ENCODE measurements at regions not wholly inside any gene's neighbourhood (a gene's known extent, or its start where the extent isn't known, plus 50 kb on each side); places are given as distances from the start of the nearest gene placed in this dataset.
A peak's percentile ranks its signal among the peaks of the same experiment; 100 is the strongest.
"Not testable (repeated sequence)": the region's sequence is repeated elsewhere in the genome, so short reads cannot be mapped to it uniquely, and the experiment has no call there.

DNA sequence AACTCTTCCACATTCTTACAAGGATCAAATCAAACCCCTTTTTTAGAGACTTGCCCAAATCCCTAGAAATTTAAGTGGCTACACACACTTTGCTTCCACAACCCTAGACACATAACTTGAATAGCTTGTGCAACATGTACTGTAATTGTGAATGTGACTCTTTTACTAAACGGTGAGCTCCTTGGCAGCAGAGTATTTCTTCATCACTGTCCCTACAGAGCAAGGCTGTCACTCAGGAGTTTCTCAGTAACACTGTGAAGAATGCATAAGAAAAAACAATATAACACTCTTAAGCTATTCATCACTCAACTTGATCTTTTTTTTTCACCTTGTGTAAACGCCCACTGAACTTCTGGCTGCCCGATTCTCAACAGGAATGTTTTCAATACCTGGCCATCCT, 53.8 kb upstream of the ADAMTS18 start:
- no peak for DNase-seq

DNA sequence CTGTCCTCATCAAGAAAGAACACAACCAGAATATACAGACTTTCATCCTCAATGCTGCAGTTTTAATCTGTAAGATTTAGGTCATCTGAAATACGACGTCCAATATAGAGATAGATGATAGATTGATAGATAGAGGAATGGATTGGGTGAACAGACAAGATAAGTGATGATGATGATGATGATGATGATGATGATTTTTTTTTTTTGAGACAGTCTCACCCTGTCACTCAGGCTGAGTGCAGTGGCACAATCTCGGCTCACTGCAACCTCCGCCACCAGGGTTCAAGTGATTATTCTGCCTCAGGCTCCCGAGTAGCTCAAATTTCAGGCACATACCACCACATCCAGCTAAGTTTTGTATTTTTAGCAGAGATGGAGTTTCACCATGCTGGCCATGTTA, 56.3 kb upstream of the ADAMTS18 start:
- DNase-seq = no peak

DNA sequence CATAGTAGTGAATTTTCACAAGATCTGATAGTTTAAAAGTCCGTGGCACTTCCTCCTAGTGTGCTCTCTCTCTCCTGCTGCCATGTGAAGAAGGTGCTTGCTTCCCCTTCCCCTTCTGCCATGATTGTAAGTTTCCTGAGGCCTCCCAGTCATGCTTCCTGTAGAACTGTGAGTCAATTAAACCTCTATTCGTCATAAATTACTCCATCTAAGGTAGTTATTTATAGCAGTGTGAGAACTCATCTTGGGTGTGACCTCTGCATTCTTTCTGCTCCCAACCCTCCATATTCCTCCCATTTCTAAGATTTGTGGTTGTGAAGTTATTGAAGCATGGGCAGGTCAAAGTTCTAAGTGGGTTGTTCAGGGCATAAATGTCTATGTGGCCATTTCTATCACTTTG, 62.1 kb upstream of the ADAMTS18 start:
- DNase-seq = no peak

DNA sequence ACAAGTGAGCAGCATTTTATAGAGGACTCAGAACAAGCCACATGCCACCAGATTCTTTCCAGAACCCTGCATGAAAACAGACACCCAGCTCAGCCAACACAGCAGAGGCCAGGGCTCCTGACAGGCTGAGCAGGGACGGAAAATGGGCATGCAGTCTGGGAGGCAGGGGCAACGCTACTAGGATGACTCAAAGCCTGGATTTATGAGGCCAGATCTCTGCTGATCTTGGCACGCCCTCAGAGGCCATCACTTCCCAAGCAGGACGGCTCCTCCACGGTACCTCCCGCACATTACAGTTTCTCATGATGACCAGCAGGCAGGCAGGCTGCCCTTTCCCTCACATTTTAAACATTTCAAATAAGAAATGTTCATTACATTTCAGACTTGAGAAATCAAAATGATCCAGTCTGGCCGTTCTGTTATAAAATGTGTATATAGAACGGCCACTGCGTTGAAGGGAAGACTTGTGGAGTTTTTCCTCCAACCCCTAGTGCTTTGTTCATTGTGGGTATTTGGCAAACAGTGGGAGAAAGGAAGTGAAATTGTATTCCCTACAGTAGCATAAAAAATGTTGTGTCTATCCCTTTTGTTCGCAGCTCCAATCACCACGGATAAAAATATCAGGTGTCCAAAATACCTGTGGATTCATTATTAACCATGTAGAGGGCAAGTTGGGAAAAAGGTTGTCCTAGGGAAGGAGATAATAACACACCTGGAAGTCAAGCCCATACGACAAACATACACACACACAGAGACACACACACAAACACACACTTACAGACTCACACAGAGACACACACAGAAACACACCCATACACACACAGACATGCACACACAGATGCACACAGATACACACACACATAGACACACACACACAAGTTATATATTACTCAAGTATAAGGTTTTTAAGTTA, 64.8 kb upstream of the ADAMTS18 start:
- no peak for DNase-seq

DNA sequence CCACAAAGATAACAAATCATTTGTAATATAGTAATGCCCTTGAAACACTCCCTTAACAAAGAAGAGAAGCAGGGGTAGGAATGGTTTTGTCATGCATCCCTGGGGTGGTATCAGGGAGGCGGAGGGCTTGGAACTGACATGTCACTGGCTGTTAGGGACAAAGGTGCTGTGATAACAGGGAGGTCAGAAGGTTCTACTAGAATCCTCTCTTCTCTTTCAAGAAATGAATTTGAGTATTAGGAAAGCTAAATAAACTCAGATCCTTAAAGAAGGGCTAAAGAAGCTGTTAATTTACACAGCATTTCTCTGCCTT, 65.4 kb upstream of the ADAMTS18 start:
- DNase-seq = no peak

DNA sequence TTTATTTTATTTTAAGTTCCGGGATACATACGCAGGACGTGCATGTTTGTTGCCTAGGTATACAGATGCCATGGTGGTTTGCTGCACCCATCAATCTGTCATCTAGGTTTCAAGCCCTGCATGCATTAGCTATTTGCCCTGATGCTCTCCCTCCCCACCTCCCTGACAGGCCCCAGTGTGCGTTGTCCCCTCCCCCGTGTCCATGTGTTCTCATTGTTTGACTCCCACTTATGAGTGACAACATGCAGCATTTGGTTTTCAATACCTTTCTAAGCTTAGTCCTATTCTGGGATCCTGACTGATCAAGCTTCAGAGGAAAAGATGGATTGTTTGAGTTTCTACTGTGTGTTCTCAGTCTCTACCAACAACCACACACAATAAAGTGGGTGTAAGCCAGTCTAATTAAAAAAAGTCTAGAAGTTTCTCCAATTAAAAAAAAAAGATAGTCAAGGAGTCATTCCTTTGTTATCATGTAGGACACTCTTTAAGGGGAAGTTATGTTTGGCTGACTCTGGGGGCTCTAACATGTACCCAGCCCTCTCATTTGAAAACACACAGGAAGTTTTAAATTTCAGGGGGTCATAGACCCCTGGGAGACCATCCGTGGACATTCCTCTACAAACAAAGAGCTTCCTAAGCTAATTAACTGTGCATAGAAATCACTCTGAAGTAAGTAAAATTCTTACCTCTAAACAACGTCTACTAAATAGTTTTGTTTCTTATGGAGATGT, 66.3 kb upstream of the ADAMTS18 start:
- no peak for DNase-seq

DNA sequence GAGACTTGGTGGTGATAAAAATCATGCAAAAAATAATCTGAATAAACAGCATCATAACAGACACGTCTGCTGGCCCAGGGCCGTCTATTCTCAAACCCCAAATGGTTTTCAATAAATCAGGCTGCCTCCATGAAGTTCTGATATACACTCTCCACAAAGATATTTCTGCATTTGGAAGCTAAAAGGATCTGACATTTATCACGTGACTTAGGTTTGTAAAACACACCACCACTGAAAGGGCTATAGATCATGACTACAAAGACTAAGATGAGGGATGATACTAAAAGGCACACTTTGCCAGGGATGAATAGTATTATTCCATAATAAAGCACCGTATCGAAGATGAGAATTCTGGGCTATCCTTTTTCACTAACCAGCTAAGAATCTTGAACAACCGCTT, 67.6 kb upstream of the ADAMTS18 start:
- DNase-seq = no peak

DNA sequence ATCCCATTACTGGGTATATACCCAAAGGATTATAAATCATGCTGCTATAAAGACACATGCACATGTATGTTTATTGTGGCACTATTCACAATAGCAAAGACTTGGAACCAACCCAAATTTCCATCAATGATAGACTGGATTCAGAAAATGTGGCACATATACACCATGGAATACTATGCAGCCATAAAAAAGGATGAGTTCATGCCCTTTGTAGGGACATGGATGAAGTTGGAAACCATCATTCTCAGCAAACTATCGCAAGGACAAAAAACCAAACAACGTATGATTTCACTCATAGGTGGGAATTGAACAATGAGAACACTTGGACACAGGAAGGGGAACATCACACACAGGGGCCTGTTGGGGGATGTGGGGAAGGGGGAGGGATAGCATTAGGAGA, 71.7 kb upstream of the ADAMTS18 start:
- DNase-seq = not testable (repeated sequence)

DNA sequence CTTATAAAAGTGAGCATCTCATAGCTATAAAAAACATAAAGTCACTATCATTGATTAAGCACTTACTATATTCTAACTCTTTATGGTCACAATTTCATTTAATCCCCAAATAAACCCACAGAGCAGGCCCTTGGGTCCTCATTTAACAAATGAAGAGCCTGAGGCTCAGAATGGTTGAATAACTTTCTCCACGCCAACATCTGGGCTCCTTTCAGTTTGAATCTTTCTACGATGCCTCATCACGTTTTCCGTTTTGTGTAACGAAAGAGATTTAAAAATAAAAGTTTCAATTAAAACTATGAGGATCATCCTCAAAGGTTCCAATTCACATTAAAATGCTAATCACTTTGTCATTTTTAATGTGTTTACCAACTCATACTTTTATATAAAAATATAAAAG, 74.2 kb upstream of the ADAMTS18 start:
- DNase-seq = no peak

DNA sequence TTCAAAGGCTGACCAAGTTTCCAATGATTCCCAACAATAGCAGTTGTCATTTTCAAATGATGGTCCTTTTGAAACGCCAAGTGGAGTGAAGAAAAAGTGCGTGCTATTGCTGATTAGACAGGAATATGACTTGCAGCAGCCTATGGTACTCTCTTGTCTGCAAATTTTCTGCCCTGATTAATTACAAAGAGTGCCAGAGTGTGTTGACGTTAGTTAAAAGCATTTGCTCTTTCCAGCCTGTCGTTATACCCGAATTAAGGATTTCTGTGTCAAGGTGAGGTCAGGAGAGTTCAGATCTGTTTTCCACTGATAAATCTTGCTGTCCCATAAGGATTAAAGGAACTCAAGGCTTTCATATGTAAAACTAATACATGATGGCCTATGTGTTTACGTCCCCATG, 75.0 kb upstream of the ADAMTS18 start:
- DNase-seq = no peak

DNA sequence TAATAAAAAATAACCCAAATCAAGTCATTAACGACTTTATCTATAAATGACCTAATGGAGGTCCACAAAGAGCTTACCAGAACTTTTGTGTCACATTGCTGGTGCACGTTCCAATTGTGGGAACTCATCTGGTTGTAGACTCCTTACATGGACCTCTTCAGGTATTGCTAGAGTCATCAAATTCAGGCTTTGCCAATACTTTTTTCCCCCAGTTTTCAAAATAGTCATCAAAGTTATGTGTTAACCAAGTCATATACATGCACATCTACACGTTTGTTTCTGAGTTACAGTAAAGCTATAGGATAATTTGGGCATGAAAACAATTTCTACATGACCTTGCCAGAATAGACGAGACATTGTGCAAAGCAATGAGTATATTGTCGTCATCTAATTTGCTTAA, 76.2 kb upstream of the ADAMTS18 start:
- no peak for DNase-seq

DNA sequence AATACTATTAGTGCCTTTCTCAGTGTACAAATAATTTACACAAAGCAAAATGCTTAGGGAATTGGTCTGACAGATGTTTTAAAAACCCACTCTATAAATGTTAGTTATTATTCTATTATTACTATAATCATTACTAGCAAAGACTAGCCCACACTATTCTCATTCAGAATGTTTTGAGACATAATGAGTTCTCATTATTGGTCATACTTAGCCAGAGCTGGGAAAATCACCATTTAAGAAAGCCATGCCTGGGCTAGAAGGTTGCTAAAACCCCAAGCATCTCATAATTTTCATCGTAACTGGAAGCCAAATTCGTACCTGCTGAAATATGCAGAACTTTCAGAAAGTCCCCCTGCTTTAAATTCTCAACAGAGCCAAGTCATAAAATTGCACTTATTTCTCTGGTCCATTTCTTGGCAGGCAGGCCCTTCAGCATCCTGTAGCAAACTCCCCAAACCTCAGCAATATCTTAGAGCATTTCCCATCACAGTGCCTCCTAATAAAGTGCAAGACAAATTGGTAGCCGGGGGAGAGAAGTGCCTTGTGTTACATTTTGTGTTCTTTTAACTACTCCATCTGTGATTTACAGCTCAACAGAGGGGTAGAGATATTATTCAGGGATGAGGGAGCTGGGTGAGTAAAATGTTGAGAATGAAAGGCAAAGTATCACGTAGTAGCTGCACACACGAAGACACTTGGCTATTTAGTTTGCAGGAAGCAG, 79.8 kb upstream of the ADAMTS18 start:
- DNase-seq = no peak

DNA sequence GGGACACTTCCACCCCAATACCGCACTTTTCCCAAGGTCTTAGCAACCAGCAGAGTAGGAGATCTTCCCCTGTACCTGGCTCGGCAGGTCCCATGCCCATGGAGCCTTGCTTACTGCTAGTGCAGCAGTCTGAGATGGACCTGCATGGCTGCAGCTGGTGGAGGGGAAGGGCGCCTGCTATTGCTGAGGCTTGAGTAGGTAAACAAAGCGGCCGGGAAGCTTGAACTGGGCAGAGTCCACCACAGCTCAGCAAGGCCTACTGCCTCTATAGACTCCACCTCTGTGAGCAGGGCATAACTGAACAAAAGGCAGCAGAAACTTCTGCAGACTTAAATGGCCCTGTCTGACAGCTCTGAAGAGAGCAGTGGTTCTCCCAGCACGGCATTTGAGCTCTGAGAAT, 90.4 kb upstream of the ADAMTS18 start:
- not testable (repeated sequence) for DNase-seq

DNA sequence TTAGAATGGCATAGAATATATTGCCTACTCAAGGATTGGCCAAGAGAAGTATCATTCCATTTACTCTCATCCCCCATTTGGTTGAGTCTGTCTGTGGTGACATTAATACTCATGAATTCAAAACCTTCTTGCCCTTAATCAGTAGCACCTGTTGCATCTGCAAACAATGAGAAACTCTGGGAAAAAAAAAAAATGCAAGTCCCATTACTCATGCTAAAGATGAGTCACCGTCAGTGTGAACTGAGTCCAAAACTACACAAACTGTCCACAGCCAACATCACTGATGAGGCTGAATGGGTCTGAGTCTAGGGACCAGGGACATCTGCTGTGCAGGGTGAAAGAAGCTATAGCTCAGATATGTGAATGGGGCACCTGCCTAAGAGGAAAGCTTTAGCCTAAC, 96.9 kb upstream of the ADAMTS18 start:
- DNase-seq = no peak

DNA sequence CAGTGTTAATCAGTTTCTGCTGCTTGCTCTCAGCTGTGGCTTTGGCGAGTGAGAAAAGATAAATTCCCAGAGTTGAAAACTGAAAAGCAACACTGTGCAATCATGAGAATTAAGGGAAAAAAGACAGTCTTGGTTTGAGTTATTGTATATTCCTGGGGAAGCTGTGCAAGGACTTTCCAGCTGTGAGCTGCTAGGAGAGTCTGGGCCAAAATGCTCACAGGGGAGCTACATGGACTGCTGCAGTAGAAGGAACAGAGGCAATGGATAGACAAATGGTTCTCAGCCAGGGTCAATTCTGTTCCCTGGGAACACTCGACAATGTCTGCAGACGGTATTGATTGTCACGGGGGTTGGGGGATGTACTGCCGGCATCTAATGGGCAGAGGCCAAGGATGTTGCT, 102.0 kb upstream of the ADAMTS18 start:
- no peak for DNase-seq

DNA sequence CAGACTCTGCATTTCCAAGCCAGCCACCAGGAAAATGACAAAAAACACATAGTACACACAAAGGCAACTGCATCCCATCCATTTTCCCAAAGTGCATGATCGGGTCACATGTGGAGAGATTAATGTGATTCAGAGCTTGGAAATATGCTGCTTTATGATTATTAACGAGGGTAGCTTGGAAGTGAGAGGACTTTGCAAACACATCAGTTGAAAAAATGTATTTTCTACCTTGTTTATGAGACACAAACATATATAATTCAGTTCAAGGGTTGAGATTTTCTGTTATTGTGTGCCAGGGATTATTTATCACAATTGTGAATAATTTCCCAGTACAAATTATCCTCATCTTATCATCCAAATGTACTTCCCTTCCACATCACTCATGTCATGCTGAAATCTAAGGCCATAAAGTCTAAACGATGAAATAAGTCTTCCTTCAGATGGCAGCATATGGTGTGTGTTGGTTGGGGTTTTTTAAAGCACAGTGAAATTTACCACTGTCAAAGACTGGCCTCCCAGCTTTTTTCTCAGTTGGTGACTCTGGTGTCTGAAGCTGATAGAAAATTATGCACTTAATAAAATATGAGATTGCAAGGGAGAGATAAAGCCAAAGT, 104.7 kb upstream of the ADAMTS18 start:
- no peak for DNase-seq

DNA sequence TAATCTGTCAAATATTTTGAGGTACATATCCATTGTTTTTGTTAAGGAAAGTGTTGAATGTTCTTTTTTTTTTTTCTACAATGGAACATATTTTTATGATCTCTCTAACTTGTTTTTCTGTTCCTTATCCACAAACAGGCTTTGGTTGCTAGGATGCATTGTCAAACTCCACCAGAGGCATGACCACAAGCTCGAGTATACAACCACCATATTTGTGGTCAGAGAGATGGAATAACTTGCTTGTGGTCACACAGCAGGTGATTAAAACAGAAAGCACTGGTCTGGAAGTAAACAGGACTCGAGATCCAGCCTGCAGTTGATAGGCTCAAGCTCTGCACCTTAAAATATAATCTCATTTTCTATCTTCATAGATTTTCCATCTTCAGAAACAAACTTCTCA, 105.8 kb upstream of the ADAMTS18 start:
- DNase-seq = peak; percentile 55

DNA sequence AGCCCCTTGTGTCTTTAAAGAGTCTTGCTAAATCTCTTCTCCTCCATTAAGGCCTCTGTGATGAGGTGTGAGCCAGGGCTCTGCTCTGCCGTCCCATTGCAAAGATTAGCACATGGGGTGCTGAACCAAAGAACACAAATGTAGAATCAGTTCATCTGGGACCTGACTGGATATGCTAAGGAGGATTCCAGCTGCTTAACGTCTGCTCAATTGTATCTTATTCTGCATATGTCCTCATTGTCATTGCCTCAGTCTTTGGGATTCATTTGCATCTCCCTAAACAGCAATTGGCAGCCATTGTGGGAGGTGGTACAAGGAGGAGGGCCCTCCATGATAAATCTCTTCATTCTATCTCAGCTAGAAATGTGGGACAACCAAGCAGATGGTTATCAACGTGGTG, 106.3 kb upstream of the ADAMTS18 start:
- DNase-seq = no peak

DNA sequence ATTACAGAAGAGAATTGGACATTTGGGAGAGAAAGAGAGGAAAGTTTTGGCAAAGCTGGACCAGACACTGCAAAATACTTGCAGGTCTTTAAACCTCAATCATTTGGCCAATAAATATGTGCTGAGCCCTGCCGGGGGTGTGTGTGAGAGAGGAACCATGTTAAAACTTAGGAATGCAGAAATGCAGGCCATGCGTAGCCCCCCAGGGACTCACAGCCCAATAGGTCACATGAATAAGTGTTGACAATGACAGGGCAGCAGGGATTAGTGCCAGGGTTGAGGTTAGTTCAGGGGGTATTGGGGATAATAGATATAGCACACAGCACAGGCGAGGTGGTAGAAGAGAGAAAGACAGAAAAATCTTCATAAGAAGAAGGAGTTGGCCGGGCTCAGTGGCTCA, 113.3 kb upstream of the ADAMTS18 start:
- DNase-seq = no peak

DNA sequence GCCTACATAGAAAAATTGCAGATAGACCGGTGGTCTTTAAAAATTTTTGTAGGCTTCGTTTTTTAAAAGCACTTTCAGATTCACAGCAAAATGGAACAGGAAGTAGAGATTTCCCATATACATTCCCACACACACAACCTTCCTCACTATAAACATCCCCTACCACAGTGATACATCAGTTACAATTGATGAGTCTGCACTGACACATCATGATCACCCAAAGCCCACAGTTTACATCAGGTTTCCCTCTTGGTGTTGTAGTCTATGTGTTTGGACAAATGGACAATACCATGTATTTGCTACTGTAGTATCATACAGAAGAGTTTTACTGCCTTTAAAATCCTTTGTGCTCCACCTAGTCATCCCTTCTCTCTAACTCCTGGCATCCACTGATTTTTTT, 113.9 kb upstream of the ADAMTS18 start:
- no peak for DNase-seq

DNA sequence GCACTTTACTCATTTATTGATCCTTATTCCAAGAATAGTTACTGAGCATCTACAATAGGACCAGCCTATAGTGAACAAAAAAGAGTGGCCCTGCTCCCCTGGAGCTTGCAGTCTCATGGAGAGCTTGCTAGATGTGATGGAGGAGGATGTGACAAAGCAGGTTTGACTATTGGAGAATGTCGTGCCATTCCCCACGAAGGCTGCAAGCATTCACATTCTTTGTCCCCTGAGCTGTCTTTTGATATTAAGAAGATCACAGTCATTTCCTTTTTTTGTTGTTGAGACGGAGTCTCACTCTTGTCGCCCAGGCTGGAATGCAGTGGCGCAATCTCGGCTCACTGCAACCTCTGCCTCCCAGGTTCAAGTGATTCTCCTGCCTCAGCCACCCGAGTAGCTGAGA, 115.0 kb upstream of the ADAMTS18 start:
- no peak for DNase-seq

DNA sequence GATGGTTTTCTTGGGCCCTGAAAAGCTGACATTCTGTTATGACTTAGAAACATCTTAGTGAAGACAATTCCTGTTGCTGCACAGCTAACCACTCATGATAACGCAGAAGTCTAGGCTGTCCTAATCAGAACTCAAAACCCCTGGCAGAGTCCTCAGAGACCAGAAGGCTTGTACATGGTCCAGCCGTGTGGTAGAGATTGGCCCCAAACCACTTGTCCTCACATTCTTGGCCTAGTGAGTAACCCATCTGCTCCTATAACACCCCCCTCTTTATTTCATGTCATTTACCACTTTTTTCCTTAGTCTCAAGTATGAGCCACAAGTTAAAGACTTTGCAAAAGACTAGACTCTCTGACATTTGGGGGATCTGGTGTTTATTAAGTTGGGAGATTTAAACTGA, 116.5 kb upstream of the ADAMTS18 start:
- DNase-seq = no peak

DNA sequence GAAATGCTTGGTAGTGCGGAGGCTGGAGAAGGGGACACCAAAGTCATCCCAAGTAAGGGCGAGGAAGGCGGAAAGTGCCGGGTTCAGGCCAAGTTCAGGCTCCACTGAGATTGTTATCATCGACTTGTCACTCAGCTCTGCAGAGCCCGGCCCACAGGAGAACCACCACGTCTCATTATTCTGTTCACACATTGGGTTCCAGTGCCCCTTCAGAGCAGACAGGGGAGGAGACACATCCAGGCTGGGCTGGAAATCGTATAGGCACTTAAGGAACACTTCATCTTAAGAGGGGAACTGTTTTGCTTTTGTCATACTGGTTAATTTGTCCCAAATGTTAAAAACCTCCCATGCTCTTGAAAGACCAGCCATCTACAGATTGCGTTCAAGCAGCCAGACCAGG, 118.3 kb upstream of the ADAMTS18 start:
- peak; percentile 39 for DNase-seq

DNA sequence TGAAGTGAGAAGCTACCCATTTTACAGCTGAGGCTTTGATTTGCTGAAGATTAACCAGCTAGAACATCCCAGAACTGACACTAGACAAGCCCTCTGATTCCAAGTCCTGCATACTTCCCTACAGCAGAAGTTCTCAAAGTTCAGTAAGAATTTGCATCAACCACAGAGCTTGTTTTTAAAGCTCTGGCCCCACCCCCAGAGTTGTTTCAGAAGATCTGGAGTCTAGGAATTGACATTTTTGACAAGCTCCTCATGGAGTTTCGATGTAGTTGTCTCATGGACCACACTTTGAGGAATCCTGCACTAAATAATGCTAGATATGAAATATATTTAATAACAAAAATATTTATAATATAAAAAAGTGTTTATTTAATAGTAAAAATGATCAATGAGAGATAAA, 120.3 kb upstream of the ADAMTS18 start:
- DNase-seq = no peak

Data from DMS79 (cell line).